ENCODE measurements at regions not wholly inside any gene's neighbourhood (a gene's known extent, or its start where the extent isn't known, plus 50 kb on each side); places are given as distances from the start of the nearest gene placed in this dataset.
"Not testable (repeated sequence)": the region's sequence is repeated elsewhere in the genome, so short reads cannot be mapped to it uniquely, and the experiment has no call there.

DNA sequence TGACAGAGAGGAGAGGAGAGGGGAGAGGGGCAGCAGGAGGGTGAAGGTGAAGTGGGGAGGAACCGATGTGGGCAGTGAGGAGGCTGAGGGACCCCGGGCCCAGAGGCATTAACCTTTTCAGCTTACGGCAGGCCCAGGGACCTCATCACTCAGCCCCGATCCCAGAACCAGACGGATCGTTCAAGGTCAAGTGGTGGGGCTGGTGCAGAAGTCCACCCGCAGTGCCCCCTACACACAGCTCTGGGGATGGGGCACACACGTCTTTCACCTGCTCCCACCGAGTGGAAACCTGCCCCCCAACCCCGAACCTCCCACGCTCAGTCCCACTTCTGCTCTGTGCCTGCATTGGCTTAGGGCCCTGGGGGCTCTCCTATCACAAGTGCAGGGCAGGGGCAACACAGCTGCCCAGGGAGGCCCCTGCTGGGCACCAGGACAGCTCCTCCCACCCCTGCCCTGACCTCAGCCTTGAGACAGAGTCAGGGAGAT lies 81.9 kb upstream of the GOLGA6L4 start:
- DNase-seq = not testable (repeated sequence)

- not testable (repeated sequence) for DNase-seq
These were observed 81.3 kb upstream of the GOLGA6L4 start for GRCh38 chr15:84154314-84154713.

GRCh38 chr15:84154787-84155186 lies 80.8 kb upstream of the GOLGA6L4 start:
- DNase-seq = not testable (repeated sequence)

DNA sequence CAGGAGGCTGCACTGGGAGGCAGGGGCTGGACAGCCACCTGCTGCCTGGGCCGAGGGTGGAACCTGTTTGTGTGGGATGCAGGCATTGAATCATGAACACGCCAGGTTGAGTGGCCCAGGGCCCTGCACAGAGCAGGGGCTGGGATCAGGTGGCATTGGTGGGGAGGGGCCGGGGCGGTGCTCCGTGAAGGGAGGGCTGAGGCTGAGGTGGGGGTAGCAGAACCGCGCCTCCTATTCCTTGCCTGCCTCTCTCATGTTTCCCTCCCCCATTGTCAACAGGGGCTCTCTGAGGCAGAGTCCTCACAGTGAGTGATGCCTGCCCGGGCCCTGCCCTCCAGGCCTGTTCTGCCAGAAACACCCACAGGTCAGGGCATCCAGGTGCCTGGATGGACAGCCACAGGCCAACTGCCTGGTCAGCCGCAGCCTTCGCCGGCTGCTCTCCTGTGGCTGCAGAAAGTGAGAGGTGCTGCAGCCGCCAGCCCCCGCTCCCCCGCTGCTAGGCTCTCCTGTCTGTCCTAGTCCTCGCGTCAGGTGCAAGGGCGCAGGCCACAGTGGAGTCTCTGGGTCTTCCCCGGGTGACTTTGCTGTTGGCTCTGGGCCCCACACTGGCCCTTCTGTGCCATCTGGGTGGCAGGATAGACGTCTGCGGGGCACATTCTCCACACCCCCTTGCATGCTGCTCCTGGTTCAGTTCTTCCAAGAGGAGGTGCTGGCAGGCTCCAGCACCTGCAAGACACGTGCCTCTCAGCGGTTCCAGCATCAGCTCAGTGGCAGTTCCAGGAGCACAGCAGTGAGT lies 79.6 kb upstream of the GOLGA6L4 start:
- DNase-seq = not testable (repeated sequence)

DNA sequence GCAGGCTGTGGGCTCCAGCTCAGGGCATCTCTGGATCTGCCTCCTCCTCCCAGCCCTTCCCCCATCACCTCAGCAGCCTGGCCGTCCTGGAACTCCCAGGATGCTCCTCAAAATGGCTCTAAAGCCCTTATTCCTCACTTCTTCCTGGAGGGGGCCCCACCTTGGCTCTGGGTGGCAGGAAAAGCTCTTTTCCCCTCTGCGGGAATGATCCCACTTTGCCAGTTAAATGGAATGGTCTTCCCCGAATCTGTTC lies 79.1 kb upstream of the GOLGA6L4 start:
- not testable (repeated sequence) for DNase-seq

DNA sequence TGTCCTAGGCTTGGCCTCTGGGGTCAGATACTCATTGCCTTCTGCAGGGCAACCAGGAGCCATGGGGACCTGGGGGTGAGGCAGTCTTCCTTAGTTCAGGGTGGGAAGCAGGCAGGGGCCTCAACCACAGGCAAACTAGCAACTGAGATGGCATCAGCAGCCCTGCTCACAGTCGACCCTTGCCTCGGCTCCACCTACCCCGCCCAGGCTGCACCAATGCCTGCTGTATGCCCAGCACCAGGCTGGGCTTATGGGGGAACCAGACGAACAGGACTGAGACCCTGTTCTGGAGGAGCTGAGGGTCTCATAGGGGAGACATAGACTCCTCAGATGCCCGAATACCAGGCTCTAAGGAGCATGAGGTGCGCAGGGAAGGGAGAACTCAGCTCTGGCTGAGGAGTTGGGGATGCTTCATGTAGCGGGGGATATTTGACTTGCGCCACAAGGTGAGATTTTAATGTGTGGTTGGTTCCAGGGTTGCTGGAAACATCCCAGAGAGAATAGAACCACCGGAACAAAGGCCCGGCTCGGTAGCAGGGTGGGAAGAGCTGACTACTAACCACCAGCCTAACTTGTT lies 78.4 kb upstream of the GOLGA6L4 start:
- not testable (repeated sequence) for DNase-seq

GRCh38 chr15:84157857-84158256 lies 77.7 kb upstream of the GOLGA6L4 start:
- not testable (repeated sequence) for DNase-seq

DNA sequence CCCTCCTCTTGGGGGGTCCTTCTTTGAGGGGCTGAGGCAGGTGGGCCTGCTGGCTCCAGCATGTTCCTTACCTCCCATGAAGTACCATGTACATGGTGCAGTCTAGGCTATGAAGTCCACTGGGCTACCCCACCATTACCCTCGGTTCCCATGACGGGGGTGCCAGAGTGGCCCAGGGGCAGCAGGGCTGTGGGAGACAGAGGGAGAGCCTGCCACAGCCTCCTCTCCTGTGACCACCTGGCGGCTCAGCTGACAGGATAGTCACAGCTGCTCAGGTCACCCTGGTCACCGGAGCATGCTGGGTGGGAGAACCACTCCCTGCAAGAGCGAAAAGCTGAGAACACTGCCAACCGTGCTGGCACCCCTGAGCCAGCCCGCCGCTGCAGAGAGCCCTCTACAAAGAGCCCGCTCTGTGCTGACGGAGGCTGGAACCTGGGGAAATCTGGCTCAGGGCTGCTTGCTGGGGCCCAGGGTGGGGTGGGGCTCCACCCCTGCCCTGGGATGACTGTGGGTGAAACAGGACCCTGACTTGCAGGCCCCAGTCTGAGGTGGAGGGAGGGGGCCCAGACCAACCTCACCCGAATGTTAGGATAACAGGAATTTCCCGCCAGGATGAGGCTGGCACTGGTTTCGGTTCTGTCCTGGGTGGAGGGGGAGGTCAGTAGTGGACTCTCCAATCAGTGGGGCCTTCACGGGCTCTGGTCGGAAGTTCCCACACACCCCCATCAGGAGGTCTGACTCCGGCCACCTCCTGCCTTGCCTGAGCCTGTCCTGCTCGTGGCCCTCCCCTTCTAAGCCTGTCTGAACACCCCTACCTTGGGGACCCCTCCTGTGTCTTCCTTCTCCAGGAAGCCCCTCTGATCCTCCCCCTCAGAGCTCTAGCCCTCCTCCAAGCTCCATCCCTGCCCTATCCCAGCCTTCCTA lies 76.0 kb upstream of the GOLGA6L4 start:
- not testable (repeated sequence) for DNase-seq

- DNase-seq = not testable (repeated sequence)
These were observed 70.9 kb upstream of the GOLGA6L4 start for GRCh38 chr15:84164423-84165292.

DNA sequence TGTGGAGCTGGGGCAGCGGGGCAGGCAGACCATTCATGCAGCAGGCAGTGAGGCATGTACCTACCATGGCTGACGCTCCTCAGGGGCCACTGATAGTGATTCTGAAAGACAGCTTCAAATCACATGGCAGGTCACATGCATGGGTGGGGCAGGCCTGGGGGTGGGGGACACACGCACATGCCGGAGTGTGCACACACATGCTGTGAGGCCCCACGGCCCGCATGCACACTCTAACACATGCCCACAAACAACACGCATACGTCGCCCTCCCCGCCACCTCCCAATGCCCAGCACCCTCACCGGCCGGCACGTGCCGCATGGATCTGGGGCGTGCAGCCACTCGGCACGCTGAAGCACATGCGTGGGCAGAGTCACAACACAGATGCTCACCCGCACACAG lies 65.5 kb upstream of the GOLGA6L4 start:
- DNase-seq = not testable (repeated sequence)

GRCh38 chr15:84173231-84173610 lies 62.4 kb upstream of the GOLGA6L4 start:
- DNase-seq = not testable (repeated sequence)

Measured in CD4-positive, alpha-beta T cell treated with Interleukin-17A for 1 hour (primary cell).